AG04450 (cell line): ENCODE measurements at regions not wholly inside any gene's neighbourhood (a gene's known extent, or its start where the extent isn't known, plus 50 kb on each side); places are given as distances from the start of the nearest gene placed in this dataset.

ENCODE experiments used
- CTCF ChIA-PET: fragments of 300-600, 350-600 bp; formaldehyde crosslinking; extraction: SDS; loops from one replicate; lab custom pipeline; 2022; ENCODE audit warnings: antibody characterized with exemption, inconsistent platforms; lab: Charles Lee
- POLR2A ChIA-PET: fragments of 350-600 bp; formaldehyde crosslinking; extraction: SDS; loops from one replicate; lab custom pipeline; 2021; ENCODE audit warnings: antibody characterized with exemption, inconsistent platforms; lab: Yijun Ruan, JAX
- DNase-seq: peaks from one replicate; pipeline ENCODE4 v3.0.0-alpha.2; 2011; ENCODE audit warnings: low read depth, low spot score
- H3K27ac ChIP-seq: one replicate; pipeline ENCODE4 v1.5.1; 2012; ENCODE audit warnings: low read depth, low read length, control low read depth
- H3K27me3 ChIP-seq: one replicate; pipeline ENCODE4 v1.6.0; 2012; ENCODE audit warnings: low read length; ENCODE audit not compliant: control insufficient read depth, insufficient read depth
- H3K4me3 ChIP-seq: 2 replicates; pipeline ENCODE4 v1.5.1; 2011; ENCODE audit warnings: mild to moderate bottlenecking, low read depth, low read length, control low read depth
- H3K9me3 ChIP-seq: 2 replicates; pipeline ENCODE4 v1.5.1; 2012; ENCODE audit warnings: low read length; ENCODE audit not compliant: control insufficient read depth, insufficient read depth
- CTCF ChIP-seq: IDR thresholded peaks from 2 replicates; pipeline ENCODE4 v1.5.1; 2011; ENCODE audit warnings: low read depth, low read length, control low read depth, inconsistent platforms

GRCh38 chr4:11131491-11131890 lies 297.2 kb downstream of the HS3ST1 start:
- Histone ChIP-seq H3K4me3 (no peak overlapping the region), H3K27me3 (no peaks in the 10 kb centered on the region), H3K27ac (no peak overlapping the region), H3K9me3 (no peaks in the 10 kb centered on the region)
- POLR2A ChIA-PET: no interaction called here
- no peak for TF ChIP-seq CTCF
- CTCF ChIA-PET: no interaction called here
- DNase-seq: no peak

- no peak for TF ChIP-seq CTCF
- H3K4me3 ChIP-seq: no peak overlapping the region
- no peaks in the 10 kb centered on the region for H3K9me3 ChIP-seq
- no peak overlapping the region for H3K27ac ChIP-seq
- POLR2A ChIA-PET: no interaction called here
- CTCF ChIA-PET: no interaction called here
- no peak for DNase-seq
- no peaks in the 10 kb centered on the region for H3K27me3 ChIP-seq
Measured at GRCh38 chr4:11130195-11130970, 298.3 kb downstream of the HS3ST1 start.

GRCh38 chr4:11120435-11120834 lies 308.3 kb downstream of the HS3ST1 start:
- CTCF ChIA-PET: no interaction called here
- Histone ChIP-seq H3K9me3 (no peaks in the 10 kb centered on the region; the same call in 1 of the 2 replicates), H3K4me3 (no peak overlapping the region), H3K27me3 (no peaks in the 10 kb centered on the region), H3K27ac (no peak overlapping the region)
- POLR2A ChIA-PET: no interaction called here
- TF ChIP-seq CTCF: no peak
- no peak for DNase-seq

GRCh38 chr4:11119474-11119873 lies 309.2 kb downstream of the HS3ST1 start:
- Histone ChIP-seq H3K4me3 (no peak overlapping the region), H3K27me3 (no peaks in the 10 kb centered on the region), H3K27ac (no peak overlapping the region), H3K9me3 (no peaks in the 10 kb centered on the region; the same call in 1 of the 2 replicates)
- ChIA-PET POLR2A (no interaction called here), CTCF (no interaction called here)
- no peak for TF ChIP-seq CTCF
- DNase-seq: no peak

GRCh38 chr4:11118513-11118912 lies 310.2 kb downstream of the HS3ST1 start:
- TF ChIP-seq CTCF: no peak
- H3K9me3 ChIP-seq: no peaks in the 10 kb centered on the region; the same call in 1 of the 2 replicates
- H3K27ac ChIP-seq: no peak overlapping the region
- H3K4me3 ChIP-seq: no peak overlapping the region
- DNase-seq: no peak
- no peaks in the 10 kb centered on the region for H3K27me3 ChIP-seq
- ChIA-PET CTCF (no interaction called here), POLR2A (no interaction called here)
